K562 (cell line): ENCODE measurements at regions not wholly inside any gene's neighbourhood (a gene's known extent, or its start where the extent isn't known, plus 50 kb on each side); places are given as distances from the start of the nearest gene placed in this dataset.
"Not testable (repeated sequence)": the region's sequence is repeated elsewhere in the genome, so short reads cannot be mapped to it uniquely, and the experiment has no call there.

Source experiments
- ATAC-seq: fragments of 200-7000 bp; cut with Tn5 transposase; 3 replicates; pipeline ENCODE4 v1.9.1; 2020; ENCODE audit warnings: moderate library complexity
- BruUV-seq: library from RNA; stranded (reverse); fragments of 400-500 nt; replicated peaks from 2 replicates; lab custom pipeline; 2021; lab: Mats Ljungman, UMichigan
- CTCF ChIA-PET: fragments of 300-600 bp; formaldehyde crosslinking; extraction: SDS; loops from one replicate; lab custom pipeline; 2021; ENCODE audit warnings: low intra/inter-chr PET ratio; lab: Yijun Ruan, JAX
- POLR2A ChIA-PET: fragments of 300-600, 350-650 bp; sonication (Branson Sonifier 250); formaldehyde crosslinking; extraction: SDS; loops from one replicate; lab custom pipeline; 2021; ENCODE audit warnings: antibody characterized with exemption, inconsistent platforms; lab: Yijun Ruan, JAX
- DNase-seq, 4 experiments: peaks; one replicate each; pipeline versions ENCODE4 v3.0.0 to v3.0.0-alpha.2; 2011 to 2018; ENCODE audit warnings: low spot score in 3 of 4, mixed read lengths in 3 of 4; ENCODE audit errors: extremely low read depth in 1 of 4
- FAIRE-seq: peaks from 2 replicates; lab custom pipeline; 2011; peaks lifted over from hg19 to GRCh38; lab: Jason Lieb, UNC
- H2AFZ ChIP-seq: 2 replicates; pipeline ENCODE4 v1.6.0; 2011; ENCODE audit warnings: low read depth, low read length, control low read depth, inconsistent platforms
- H3K27ac ChIP-seq: fragments of 200-600 bp; 3 replicates; pipeline ENCODE4 v1.8.0; 2011; ENCODE audit warnings: low read depth, mild to moderate bottlenecking, control low read depth, inconsistent platforms, low read length, moderate library complexity, mixed read lengths; ENCODE audit errors: extremely low read depth
- H3K27me3 ChIP-seq, 2 experiments: fragments of 300-600 bp in 1 of 2; 2 replicates in 1 of 2; 3 replicates in 1 of 2; pipeline versions ENCODE4 v1.6.0 to v1.8.0; 2011; ENCODE audit warnings: inconsistent platforms in 2 of 2, low read length in 2 of 2, mild to moderate bottlenecking in 1 of 2, mixed read lengths in 1 of 2, moderate library complexity in 1 of 2; ENCODE audit not compliant: control insufficient read depth in 2 of 2, insufficient read depth in 2 of 2
- H3K36me3 ChIP-seq: fragments of 300-600 bp; 3 replicates; pipeline ENCODE4 v1.8.0; 2011; ENCODE audit warnings: mild to moderate bottlenecking, low read length, inconsistent platforms; ENCODE audit not compliant: control insufficient read depth, insufficient read depth
- H3K4me1 ChIP-seq, 2 experiments: fragments of 200-600 bp in 1 of 2; replicated peaks in 1 of 2; 2 replicates in 1 of 2; 3 replicates in 1 of 2; pipeline versions ENCODE4 v1.5.1 to v1.8.0; 2011; ENCODE audit warnings: inconsistent platforms in 2 of 2, low read length in 2 of 2, mild to moderate bottlenecking in 1 of 2, mixed read lengths in 1 of 2, moderate library complexity in 1 of 2; ENCODE audit not compliant: control insufficient read depth in 2 of 2, insufficient read depth in 2 of 2
- H3K4me2 ChIP-seq: 2 replicates; pipeline ENCODE4 v1.6.1; 2011; ENCODE audit warnings: low read length, control low read depth, inconsistent platforms, mixed read lengths; ENCODE audit not compliant: insufficient read depth
- H3K4me3 ChIP-seq: fragments of 200-600 bp; sonication (generic), shearing (Covaris generic); 2 replicates; pipeline ENCODE4 v1.5.1; 2016; ENCODE audit warnings: control low read depth, inconsistent platforms
- H3K79me2 ChIP-seq: fragments of 200-600 bp; 3 replicates; pipeline ENCODE4 v1.8.0; 2011; ENCODE audit warnings: low read length, inconsistent platforms; ENCODE audit not compliant: control insufficient read depth, insufficient read depth
- H3K9ac ChIP-seq, 2 experiments: 2 replicates each; pipeline versions ENCODE4 v1.6.0 to v1.6.1; 2011; ENCODE audit warnings: low read depth in 2 of 2, low read length in 2 of 2, control low read depth in 1 of 2, inconsistent platforms in 1 of 2, mild to moderate bottlenecking in 1 of 2, mixed read lengths in 1 of 2; ENCODE audit not compliant: insufficient read depth in 1 of 2
- H3K9me1 ChIP-seq: one replicate; pipeline ENCODE4 v1.6.0; 2011; ENCODE audit warnings: inconsistent platforms, mild to moderate bottlenecking, low read length, moderate library complexity; ENCODE audit not compliant: control insufficient read depth, insufficient read depth
- H3K9me3 ChIP-seq: replicated peaks from 2 replicates; pipeline ENCODE4 v1.5.1; 2011; ENCODE audit warnings: low read depth, low read length, inconsistent platforms; ENCODE audit not compliant: control insufficient read depth, insufficient read depth
- H4K20me1 ChIP-seq: replicated peaks from 2 replicates; pipeline ENCODE4 v1.6.1; 2011; ENCODE audit warnings: low read length, inconsistent platforms, mixed read lengths; ENCODE audit not compliant: control insufficient read depth, insufficient read depth
- BHLHE40 ChIP-seq: IDR thresholded peaks from 2 replicates; pipeline ENCODE4 v1.6.1; 2011; ENCODE audit warnings: low read length, improper control_type of control experiment
- SPI1 ChIP-seq: IDR thresholded peaks from 2 replicates; pipeline ENCODE4 v1.6.1; 2011; ENCODE audit warnings: low read depth, low read length, control low read depth, borderline replicate concordance
- WGBS: fragments of 100-300 bp; shearing (Covaris generic); methylation state at CpG from one replicate; pipeline ENCODE4 v1.1.6; 2016; ENCODE audit warnings: low coverage, mixed read lengths; ENCODE audit not compliant: insufficient coverage; ENCODE audit errors: missing lambda C conversion rate; 5-methylcytosine and 5-hydroxymethylcytosine counted together
- in situ Hi-C: fragments of 300-500 bp; cut with MboI; formaldehyde crosslinking; loops from 4 replicates; pipeline ENCODE4 v1.15.0; 2018; ENCODE audit warnings: inconsistent platforms, mixed read lengths
- intact Hi-C: fragments of 100-400 bp; cut with micrococcal nuclease; formaldehyde crosslinking; loops from 2 replicates; pipeline ENCODE4 v1.14.2; 2022

DNA sequence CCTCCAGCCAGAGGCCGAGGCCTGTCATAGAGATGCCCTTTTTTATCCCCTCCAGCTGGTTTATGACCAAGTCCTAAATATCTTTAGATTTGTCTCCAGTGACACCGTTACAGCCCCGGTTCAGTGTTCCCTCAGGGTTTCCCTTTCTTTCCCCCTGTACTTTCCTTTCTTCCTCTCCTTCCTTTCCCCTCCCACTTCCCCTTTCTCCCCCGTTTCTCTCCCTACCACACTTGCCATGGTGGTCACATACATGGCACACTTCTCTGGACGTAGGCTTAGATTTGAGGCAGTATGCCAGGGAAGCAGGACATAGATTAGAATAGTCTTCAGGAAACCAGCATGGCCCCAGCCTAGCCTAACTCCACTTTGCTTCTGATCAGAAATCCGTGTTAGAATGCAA is 188.3 kb downstream of the OR4M2 start:
- H3K79me2 ChIP-seq, CTCF ChIA-PET, H3K36me3 ChIP-seq, BruUV-seq, H3K9me3 ChIP-seq, ATAC-seq, H3K9me1 ChIP-seq, intact Hi-C loops, FAIRE-seq, H2AFZ ChIP-seq, H3K27ac ChIP-seq, H3K4me2 ChIP-seq, H3K4me1 ChIP-seq, in situ Hi-C loops, POLR2A ChIA-PET, H3K9ac ChIP-seq, DNase-seq, H3K4me3 ChIP-seq, H4K20me1 ChIP-seq: not testable (repeated sequence)
- TF ChIP-seq SPI1 = peak; percentile 63; the same call in 1 of the 2 replicates
- under 1% methylated on average over 6 of the region's 6 CpGs for WGBS
- H3K27me3 ChIP-seq = peaks cover 14 to 15% of the 10 kb centered on the region in 2 experiments

DNA sequence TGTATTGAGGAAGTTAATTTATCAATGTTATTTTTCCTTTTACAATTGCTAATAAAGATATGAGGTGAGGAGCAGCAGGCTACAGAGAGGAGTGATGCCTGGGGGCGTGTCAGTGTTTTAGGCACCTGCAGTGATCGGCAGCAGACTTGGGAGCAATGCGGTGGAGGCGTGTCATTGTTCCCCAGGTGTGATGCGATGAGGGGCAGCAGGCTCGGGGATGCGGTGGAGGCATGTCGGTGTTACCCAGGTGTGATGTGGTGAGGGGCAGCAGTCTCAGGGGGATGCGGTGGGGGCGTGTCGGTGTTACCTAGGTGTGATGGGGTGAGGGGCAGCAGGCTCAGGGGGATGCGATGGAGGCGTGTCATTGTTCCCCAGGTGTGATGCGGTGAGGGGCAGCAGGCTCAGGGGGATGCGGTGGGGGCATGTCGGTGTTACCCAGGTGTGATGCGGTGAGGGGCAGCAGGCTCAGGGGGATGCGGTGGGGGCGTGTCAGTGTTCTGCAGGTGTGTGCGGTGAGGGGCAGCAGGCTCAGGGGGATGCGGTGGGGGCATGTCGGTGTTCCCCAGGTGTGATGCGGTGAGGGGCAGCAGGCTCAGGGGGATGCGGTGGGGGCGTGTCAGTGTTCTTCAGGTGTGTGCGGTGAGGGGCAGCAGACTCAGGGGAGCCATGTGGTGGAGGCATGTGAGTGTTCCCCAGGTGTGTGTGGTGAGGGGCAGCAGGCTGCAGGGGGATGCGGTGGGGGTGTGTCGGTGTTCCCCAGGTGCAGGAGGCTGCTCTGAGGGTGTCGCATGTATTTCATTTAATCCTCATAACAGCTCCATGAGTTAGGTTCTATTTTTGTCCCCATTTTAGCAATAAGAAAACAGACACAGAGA is 186.2 kb upstream of the GOLGA6L22 start:
- H3K27me3 ChIP-seq, CTCF ChIA-PET, H3K27ac ChIP-seq, intact Hi-C loops, H3K4me1 ChIP-seq, H3K79me2 ChIP-seq, DNase-seq, BruUV-seq, H4K20me1 ChIP-seq, FAIRE-seq, H3K9me1 ChIP-seq, POLR2A ChIA-PET, H3K9me3 ChIP-seq, H2AFZ ChIP-seq: not testable (repeated sequence)
- 5% methylated on average over 22 of the region's 29 CpGs for WGBS
- 0 out of 2 replicates have a peak, but pooled peaks have one; percentile 32 for TF ChIP-seq BHLHE40
- TF ChIP-seq, all 486 proteins: peak for 1; not testable (repeated sequence) for 485
- H3K9ac ChIP-seq, in situ Hi-C loops, ATAC-seq, H3K4me3 ChIP-seq, H3K4me2 ChIP-seq, H3K36me3 ChIP-seq: not testable (repeated sequence)

DNA sequence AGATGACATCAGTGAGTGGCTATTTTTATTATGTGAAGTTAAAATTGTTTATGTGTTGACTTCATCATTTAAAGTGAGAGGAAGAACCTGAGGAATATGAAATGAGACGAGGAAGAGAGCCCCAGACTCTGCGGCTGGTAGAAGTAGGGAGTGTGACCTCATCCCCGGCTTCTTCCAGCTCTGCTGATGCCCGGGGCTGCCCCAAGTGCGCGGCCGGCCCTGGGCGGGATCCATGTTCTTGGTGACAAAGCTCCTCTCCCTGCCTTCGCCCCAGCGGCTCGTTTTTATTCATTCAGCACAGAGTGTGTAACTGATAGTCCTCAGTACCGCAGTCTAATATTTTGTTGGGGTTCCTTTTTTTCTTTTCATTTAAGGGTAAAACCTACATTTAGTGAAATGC is 185.5 kb upstream of the GOLGA6L22 start:
- CTCF ChIA-PET, H3K9me3 ChIP-seq, H3K9ac ChIP-seq, H3K27me3 ChIP-seq, BruUV-seq, H3K79me2 ChIP-seq, H3K9me1 ChIP-seq, H3K36me3 ChIP-seq, FAIRE-seq, POLR2A ChIA-PET, H4K20me1 ChIP-seq, H3K4me2 ChIP-seq, H3K4me3 ChIP-seq, H3K27ac ChIP-seq, H3K4me1 ChIP-seq, H2AFZ ChIP-seq, intact Hi-C loops, DNase-seq, in situ Hi-C loops: not testable (repeated sequence)
- peak; percentile 62 for ATAC-seq
- under 1% methylated on average over 12 of the region's 12 CpGs for WGBS
